ENCODE measurements at regions not wholly inside any gene's neighbourhood (a gene's known extent, or its start where the extent isn't known, plus 50 kb on each side); places are given as distances from the start of the nearest gene placed in this dataset. TPM values are rescaled to one million over a fixed set of nuclear protein-coding genes. Genes with fewer than 3 reads are reported as not detected.
A peak's percentile ranks its signal among the peaks of the same experiment; 100 is the strongest.

GRCh38 chr1:67632811-67633655, 52.0 kb upstream of the GADD45A start:
- Mint-ChIP-seq H3K9me3 (no peaks in the 10 kb centered on the region), H3K27me3 (ENCODE audit: insufficient read depth, low read depth) (peaks cover 5% of the 10 kb centered on the region), H3K36me3 (no peaks in the 10 kb centered on the region), H3K4me1 (peaks cover 19% of the 10 kb centered on the region), H3K4me3 (no peak overlapping the region), H3K27ac (peak overlapping the region; percentile 35)
- Histone ChIP-seq H3K27me3 (no peaks in the 10 kb centered on the region), H3K4me1 (no peaks in the 10 kb centered on the region), H3K9ac (no peak overlapping the region), H3K9me3 (ENCODE audit: low read depth) (no peaks in the 10 kb centered on the region), H2AFZ (replicated peaks) (no peak overlapping the region), H3K4me3 (no peak overlapping the region), H4K20me1 (ENCODE audit: low read depth) (no peaks in the 10 kb centered on the region), H3F3A (ENCODE audit: low read depth) (no peaks in the 10 kb centered on the region), H3K27ac (no peak overlapping the region), H3K4me2 (no peak overlapping the region), H3K36me3 (no peaks in the 10 kb centered on the region), H3K79me2 (ENCODE audit: low read depth) (no peaks in the 10 kb centered on the region)
- no peak for DNase-seq (ENCODE audit: low spot score)
- TF ChIP-seq EZH2 (IDR thresholded peaks at IDR 0.05) (no peak), EZH2phosphoT487 (IDR thresholded peaks at IDR 0.05) (no peak)
- TF ChIP-seq, protein P1, sequence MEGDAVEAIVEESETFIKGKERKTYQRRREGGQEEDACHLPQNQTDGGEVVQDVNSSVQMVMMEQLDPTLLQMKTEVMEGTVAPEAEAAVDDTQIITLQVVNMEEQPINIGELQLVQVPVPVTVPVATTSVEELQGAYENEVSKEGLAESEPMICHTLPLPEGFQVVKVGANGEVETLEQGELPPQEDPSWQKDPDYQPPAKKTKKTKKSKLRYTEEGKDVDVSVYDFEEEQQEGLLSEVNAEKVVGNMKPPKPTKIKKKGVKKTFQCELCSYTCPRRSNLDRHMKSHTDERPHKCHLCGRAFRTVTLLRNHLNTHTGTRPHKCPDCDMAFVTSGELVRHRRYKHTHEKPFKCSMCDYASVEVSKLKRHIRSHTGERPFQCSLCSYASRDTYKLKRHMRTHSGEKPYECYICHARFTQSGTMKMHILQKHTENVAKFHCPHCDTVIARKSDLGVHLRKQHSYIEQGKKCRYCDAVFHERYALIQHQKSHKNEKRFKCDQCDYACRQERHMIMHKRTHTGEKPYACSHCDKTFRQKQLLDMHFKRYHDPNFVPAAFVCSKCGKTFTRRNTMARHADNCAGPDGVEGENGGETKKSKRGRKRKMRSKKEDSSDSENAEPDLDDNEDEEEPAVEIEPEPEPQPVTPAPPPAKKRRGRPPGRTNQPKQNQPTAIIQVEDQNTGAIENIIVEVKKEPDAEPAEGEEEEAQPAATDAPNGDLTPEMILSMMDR (IDR thresholded peaks at IDR 0.05): no peak

DNA sequence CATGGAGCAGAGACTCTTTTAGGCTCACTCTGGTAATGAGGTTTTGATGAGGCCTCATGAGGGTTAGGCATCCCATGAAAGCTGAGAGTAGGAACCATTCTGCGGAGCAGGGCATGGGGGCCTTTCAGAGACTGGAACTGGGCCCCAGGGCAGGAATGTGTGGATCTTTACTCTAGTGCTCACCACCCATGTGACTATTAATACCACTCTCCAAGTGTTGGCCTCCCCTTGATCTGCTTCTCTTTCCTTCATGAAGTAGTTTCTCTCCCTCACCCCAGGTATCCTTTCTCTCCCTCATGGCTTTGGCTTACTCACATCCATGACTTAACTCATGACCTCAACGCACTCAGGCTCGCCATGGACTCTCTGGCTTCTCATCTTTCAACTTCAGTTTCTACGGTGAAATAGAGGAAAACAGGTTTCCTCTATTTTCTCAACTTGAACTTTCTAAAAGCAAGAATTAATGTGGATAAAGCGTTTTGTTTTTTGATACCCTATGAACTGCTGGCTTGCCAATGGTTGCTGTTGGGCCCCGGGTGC, 50.5 kb upstream of the GADD45A start:
- no peak overlapping the region for H3K4me3 Mint-ChIP-seq
- no peak for DNase-seq (ENCODE audit: low spot score)
- Histone ChIP-seq H3K4me2 (no peak overlapping the region), H3K36me3 (no peaks in the 10 kb centered on the region), H3K79me2 (ENCODE audit: low read depth) (no peaks in the 10 kb centered on the region), H3K9ac (no peak overlapping the region), H3F3A (ENCODE audit: low read depth) (no peaks in the 10 kb centered on the region), H3K4me1 (no peaks in the 10 kb centered on the region), H2AFZ (replicated peaks) (no peak overlapping the region), H3K27me3 (no peaks in the 10 kb centered on the region), H3K9me3 (ENCODE audit: low read depth) (no peaks in the 10 kb centered on the region), H3K4me3 (no peak overlapping the region), H4K20me1 (ENCODE audit: low read depth) (no peaks in the 10 kb centered on the region), H3K27ac (no peak overlapping the region)
- H3K4me1 Mint-ChIP-seq: peaks cover 19% of the 10 kb centered on the region
- H3K27ac Mint-ChIP-seq: no peak overlapping the region
- H3K27me3 Mint-ChIP-seq (ENCODE audit: insufficient read depth, low read depth): peaks cover 8% of the 10 kb centered on the region
- TF ChIP-seq EZH2 (IDR thresholded peaks at IDR 0.05) (no peak), EZH2phosphoT487 (IDR thresholded peaks at IDR 0.05) (no peak)
- TF ChIP-seq, protein P1 (IDR thresholded peaks at IDR 0.05): no peak
- H3K36me3 Mint-ChIP-seq: no peaks in the 10 kb centered on the region
- no peaks in the 10 kb centered on the region for H3K9me3 Mint-ChIP-seq

GRCh38 chr1:67635055-67635809, 49.8 kb upstream of the GADD45A start:
- Histone ChIP-seq H2AFZ (replicated peaks) (no peak overlapping the region), H4K20me1 (ENCODE audit: low read depth) (no peaks in the 10 kb centered on the region), H3K79me2 (ENCODE audit: low read depth) (no peaks in the 10 kb centered on the region), H3F3A (ENCODE audit: low read depth) (no peaks in the 10 kb centered on the region), H3K4me1 (no peaks in the 10 kb centered on the region), H3K36me3 (no peaks in the 10 kb centered on the region), H3K27me3 (no peaks in the 10 kb centered on the region), H3K4me2 (no peak overlapping the region), H3K9ac (no peak overlapping the region), H3K9me3 (ENCODE audit: low read depth) (no peaks in the 10 kb centered on the region), H3K4me3 (no peak overlapping the region), H3K27ac (no peak overlapping the region)
- Mint-ChIP-seq H3K27ac (no peak overlapping the region), H3K27me3 (ENCODE audit: insufficient read depth, low read depth) (peaks cover 9% of the 10 kb centered on the region), H3K4me1 (peaks cover 19% of the 10 kb centered on the region), H3K36me3 (no peaks in the 10 kb centered on the region), H3K9me3 (no peaks in the 10 kb centered on the region), H3K4me3 (no peak overlapping the region)
- no peak for DNase-seq (ENCODE audit: low spot score)
- TF ChIP-seq EZH2 (IDR thresholded peaks at IDR 0.05) (no peak), EZH2phosphoT487 (IDR thresholded peaks at IDR 0.05) (no peak)
- TF ChIP-seq, protein P1 (IDR thresholded peaks at IDR 0.05): no peak

Small RNA genes lying in the stretch of these regions (small RNA-seq; reads per million reads assigned to genes)
- not detected for gene RNU6-1031P
